ENCODE measurements at regions not wholly inside any gene's neighbourhood (a gene's known extent, or its start where the extent isn't known, plus 50 kb on each side); places are given as distances from the start of the nearest gene placed in this dataset.
"Not testable (repeated sequence)": the region's sequence is repeated elsewhere in the genome, so short reads cannot be mapped to it uniquely, and the experiment has no call there.

DNA sequence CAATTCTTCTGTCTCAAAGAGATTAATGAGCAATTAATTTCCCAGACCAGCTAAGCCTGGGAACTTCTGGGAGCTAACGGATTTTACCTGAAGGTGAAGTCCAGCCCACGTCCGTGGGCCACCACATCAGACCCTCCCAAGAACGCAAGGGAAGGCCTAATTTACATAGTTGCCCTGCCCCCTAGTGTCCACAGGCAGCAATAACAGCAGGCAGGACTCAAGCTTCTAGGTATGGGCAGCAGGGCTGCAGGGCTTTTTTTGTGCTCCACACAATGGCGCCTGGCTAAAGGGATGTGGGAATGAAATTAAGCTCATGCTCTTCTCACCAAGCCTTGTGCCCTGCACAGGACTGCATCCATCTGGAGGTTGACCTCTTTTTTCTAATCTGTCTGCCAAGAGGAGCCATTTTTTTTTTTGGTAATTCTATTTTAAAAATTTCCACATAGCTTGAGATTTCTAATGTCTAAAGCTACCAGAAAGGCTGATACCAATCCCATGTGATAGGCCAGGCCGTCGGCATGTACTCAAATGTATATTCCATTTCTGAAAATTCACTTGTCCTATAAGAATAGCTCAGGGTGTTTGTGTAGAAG lies 111.9 kb upstream of the TMEM164 start:
- no peaks in the 10 kb centered on the region for H3K36me3 Mint-ChIP-seq (ENCODE audit: low read depth)
- ChIA-PET POLR2A (no interaction called here), CTCF (interaction anchor here (0.6 to 4.8 kb wide), 40 partner anchors 9 to 418 kb away, joined by 3 to 33 read pairs (median 4); no protein-coding TSS in a partner anchor)
- DNase-seq: peak; percentile 59
- peak; percentile 74 for ATAC-seq
- TF ChIP-seq, protein P1, sequence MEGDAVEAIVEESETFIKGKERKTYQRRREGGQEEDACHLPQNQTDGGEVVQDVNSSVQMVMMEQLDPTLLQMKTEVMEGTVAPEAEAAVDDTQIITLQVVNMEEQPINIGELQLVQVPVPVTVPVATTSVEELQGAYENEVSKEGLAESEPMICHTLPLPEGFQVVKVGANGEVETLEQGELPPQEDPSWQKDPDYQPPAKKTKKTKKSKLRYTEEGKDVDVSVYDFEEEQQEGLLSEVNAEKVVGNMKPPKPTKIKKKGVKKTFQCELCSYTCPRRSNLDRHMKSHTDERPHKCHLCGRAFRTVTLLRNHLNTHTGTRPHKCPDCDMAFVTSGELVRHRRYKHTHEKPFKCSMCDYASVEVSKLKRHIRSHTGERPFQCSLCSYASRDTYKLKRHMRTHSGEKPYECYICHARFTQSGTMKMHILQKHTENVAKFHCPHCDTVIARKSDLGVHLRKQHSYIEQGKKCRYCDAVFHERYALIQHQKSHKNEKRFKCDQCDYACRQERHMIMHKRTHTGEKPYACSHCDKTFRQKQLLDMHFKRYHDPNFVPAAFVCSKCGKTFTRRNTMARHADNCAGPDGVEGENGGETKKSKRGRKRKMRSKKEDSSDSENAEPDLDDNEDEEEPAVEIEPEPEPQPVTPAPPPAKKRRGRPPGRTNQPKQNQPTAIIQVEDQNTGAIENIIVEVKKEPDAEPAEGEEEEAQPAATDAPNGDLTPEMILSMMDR (IDR thresholded peaks at IDR 0.05): peak; percentile 73
- H3K9me3 Mint-ChIP-seq: no peaks in the 10 kb centered on the region
- H3K27me3 Mint-ChIP-seq: no peaks in the 10 kb centered on the region
- no peak overlapping the region for H3K27ac Mint-ChIP-seq
- intact Hi-C loops (cut with micrococcal nuclease): loop anchor here (2.0 kb wide), 1 partner anchor 404 kb away; no protein-coding TSS in a partner anchor
- H3K4me1 Mint-ChIP-seq (ENCODE audit: low read depth): no peaks in the 10 kb centered on the region
- H3K4me3 Mint-ChIP-seq: no peak overlapping the region

DNA sequence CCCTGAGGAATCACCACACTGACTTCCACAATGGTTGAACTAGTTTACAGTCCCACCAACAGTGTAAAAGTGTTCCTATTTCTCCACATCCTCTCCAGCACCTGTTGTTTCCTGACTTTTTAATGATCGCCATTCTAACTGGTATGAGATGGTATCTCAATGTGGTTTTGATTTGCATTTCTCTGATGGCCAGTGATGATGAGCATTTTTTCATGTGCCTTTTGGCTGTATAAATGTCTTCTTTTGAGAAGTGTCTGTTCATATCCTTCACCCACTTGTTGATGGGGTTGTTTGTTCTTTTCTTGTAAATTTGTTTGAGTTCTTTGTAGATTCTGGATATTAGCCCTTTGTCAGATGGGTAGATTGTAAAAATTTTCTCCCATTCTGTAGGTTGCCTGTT lies 106.9 kb upstream of the TMEM164 start:
- H3K27ac Mint-ChIP-seq; H3K27me3 Mint-ChIP-seq; H3K36me3 Mint-ChIP-seq (ENCODE audit: low read depth); POLR2A ChIA-PET; H3K4me1 Mint-ChIP-seq (ENCODE audit: low read depth); CTCF ChIA-PET; intact Hi-C loops (cut with micrococcal nuclease); H3K9me3 Mint-ChIP-seq; DNase-seq; H3K4me3 Mint-ChIP-seq; ATAC-seq: not testable (repeated sequence)

DNA sequence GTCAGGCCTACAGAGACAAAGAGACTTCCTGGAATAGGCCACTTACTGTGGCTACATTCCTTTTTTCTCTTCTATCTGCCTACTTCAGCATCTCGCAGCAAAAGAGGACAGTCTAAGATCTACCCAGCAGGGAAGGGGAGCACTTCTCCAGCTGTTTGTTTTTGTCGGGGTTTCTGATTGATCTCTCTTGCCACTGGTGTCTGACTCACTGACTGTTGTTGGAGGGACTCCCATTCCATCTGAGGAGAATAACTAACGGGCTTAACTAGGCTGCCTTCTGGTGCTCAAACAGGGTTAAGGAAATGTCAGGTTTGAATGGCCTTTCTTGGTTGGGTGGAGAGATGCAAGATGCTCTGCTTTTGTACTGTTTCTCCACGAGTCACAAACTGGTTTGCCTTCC lies 100.2 kb upstream of the TMEM164 start:
- intact Hi-C loops (cut with micrococcal nuclease): no loop called here
- no peaks in the 10 kb centered on the region for H3K36me3 Mint-ChIP-seq (ENCODE audit: low read depth)
- ATAC-seq (no peak), DNase-seq (no peak)
- peaks cover 3% of the 10 kb centered on the region for H3K27me3 Mint-ChIP-seq
- TF ChIP-seq, protein P1 (IDR thresholded peaks at IDR 0.05): no peak
- no peaks in the 10 kb centered on the region for H3K9me3 Mint-ChIP-seq
- no peak overlapping the region for H3K27ac Mint-ChIP-seq
- CTCF ChIA-PET: interaction anchor here (1.5 kb wide), 1 partner anchor 12 kb away, joined by 4 read pairs; no protein-coding TSS in a partner anchor
- no peak overlapping the region for H3K4me3 Mint-ChIP-seq
- POLR2A ChIA-PET: no interaction called here
- no peaks in the 10 kb centered on the region for H3K4me1 Mint-ChIP-seq (ENCODE audit: low read depth)

DNA sequence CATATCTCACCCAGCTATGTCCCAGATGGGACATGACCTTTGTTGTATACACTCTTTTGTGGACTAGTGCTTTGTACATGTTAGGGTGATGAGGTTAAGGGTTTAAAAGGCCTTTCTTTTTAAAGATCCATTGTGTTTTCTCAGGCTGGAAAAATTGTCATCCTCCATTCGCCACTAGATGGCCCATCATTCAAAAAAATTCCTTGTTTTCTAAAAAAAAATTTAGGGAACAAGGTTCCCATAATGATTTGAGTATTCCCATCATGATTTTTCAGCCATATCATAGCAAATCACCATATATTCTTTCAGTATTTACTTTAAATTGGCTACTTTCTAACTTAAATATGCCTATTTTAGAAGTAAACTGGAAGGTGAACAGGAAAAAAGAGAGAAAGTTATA lies 91.9 kb upstream of the TMEM164 start:
- ChIA-PET POLR2A (no interaction called here), CTCF (interaction anchor here (0.9 kb wide), 1 partner anchor 235 kb away, joined by 4 read pairs; no protein-coding TSS in a partner anchor)
- TF ChIP-seq, protein P1 (IDR thresholded peaks at IDR 0.05): no peak
- no peak for DNase-seq
- ATAC-seq: no peak
- Mint-ChIP-seq H3K9me3 (no peaks in the 10 kb centered on the region), H3K27ac (no peak overlapping the region), H3K4me3 (no peak overlapping the region), H3K27me3 (no peaks in the 10 kb centered on the region), H3K4me1 (ENCODE audit: low read depth) (no peaks in the 10 kb centered on the region), H3K36me3 (ENCODE audit: low read depth) (no peaks in the 10 kb centered on the region)
- intact Hi-C loops (cut with micrococcal nuclease): no loop called here

DNA sequence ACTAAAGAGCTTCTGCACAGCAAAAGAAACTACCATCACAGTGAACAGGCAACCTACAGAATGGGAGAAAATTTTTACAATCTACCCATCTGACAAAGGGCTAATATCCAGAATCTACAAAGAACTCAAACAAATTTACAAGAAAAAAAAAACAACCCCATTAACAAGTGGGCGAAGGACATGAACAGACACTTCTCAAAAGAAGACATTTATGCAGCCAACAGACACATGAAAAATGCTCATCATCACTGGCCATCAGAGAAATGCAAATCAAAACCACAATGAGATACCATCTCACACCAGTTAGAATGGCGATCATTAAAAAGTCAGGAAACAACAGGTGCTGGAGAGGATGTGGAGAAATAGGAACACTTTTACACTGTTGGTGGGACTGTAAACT lies 89.9 kb upstream of the TMEM164 start:
- H3K36me3 Mint-ChIP-seq (ENCODE audit: low read depth); ATAC-seq; DNase-seq; CTCF ChIA-PET; H3K4me1 Mint-ChIP-seq (ENCODE audit: low read depth); intact Hi-C loops (cut with micrococcal nuclease); H3K4me3 Mint-ChIP-seq; H3K9me3 Mint-ChIP-seq; H3K27me3 Mint-ChIP-seq; H3K27ac Mint-ChIP-seq; POLR2A ChIA-PET: not testable (repeated sequence)

DNA sequence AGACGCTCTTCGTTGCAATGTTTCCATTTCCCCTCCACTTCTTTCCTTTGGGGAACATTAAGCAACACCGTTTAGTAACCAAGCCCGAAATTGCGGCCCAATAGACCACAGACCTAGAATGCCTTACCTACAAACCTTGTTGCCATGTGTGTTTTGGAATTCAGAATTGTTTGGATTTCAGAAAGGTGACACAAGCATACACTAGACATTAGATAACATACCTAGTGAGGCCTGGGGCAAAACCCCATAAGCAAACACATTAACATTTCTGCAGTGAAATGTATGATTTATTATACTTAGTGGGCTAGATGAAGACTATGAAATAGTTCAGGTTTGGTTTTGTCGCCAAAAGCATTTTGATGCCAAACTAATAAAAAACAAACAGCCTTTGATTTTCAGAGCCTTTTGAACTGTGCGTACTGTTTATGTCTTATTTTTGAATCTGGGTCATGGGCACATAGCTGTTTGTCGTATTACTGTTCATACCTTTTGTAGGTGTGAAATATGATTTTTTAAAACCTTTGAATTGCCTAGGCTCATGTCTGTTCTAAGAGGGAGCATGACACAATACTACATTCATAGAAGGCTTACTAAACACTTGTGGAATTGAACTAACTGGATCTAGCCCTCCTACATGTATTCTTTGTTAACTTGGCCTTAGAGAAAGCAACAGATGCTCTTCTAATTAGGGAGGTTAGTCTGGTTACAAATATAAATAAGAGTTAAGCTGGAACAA lies 88.6 kb upstream of the TMEM164 start:
- Mint-ChIP-seq H3K4me3 (no peak overlapping the region), H3K9me3 (no peaks in the 10 kb centered on the region), H3K27me3 (no peaks in the 10 kb centered on the region), H3K4me1 (ENCODE audit: low read depth) (no peaks in the 10 kb centered on the region), H3K27ac (no peak overlapping the region), H3K36me3 (ENCODE audit: low read depth) (no peaks in the 10 kb centered on the region)
- intact Hi-C loops (cut with micrococcal nuclease): no loop called here
- no peak for ATAC-seq
- CTCF ChIA-PET: interaction anchor here (1.7 kb wide), 1 partner anchor 24 kb away, joined by 5 read pairs; no protein-coding TSS in a partner anchor
- DNase-seq: no peak
- POLR2A ChIA-PET: no interaction called here
- TF ChIP-seq, protein P1 (IDR thresholded peaks at IDR 0.05): no peak
